Fibroblast of lung (primary cell): ENCODE measurements at regions not wholly inside any gene's neighbourhood (a gene's known extent, or its start where the extent isn't known, plus 50 kb on each side); places are given as distances from the start of the nearest gene placed in this dataset.

Experiments used
- DNase-seq, 2 donors: peaks; one replicate each; pipeline versions ENCODE4 v3.0.0 to v3.0.0-alpha.2; 2010; ENCODE audit warnings: low read depth in 2 of 2
- H2AFZ ChIP-seq: 2 replicates; pipeline ENCODE4 v1.5.1; 2012; ENCODE audit warnings: low read length, control low read depth, inconsistent platforms
- H3K27ac ChIP-seq: 2 replicates; pipeline ENCODE4 v1.5.1; 2011; ENCODE audit warnings: low read length, control low read depth; ENCODE audit not compliant: insufficient read depth
- H3K27me3 ChIP-seq: 2 replicates; pipeline ENCODE4 v1.5.1; 2011; ENCODE audit warnings: mild to moderate bottlenecking, low read length; ENCODE audit not compliant: control insufficient read depth, insufficient read depth
- H3K36me3 ChIP-seq: 2 replicates; pipeline ENCODE4 v1.5.1; 2011; ENCODE audit warnings: low read length; ENCODE audit not compliant: control insufficient read depth, insufficient read depth
- H3K4me1 ChIP-seq: 2 replicates; pipeline ENCODE4 v1.5.1; 2011; ENCODE audit warnings: low read length; ENCODE audit not compliant: control insufficient read depth, insufficient read depth; ENCODE audit errors: extremely low read depth
- H3K4me2 ChIP-seq: 2 replicates; pipeline ENCODE4 v1.5.1; 2011; ENCODE audit warnings: low read length, control low read depth; ENCODE audit not compliant: insufficient read depth; ENCODE audit errors: extremely low read depth
- H3K4me3 ChIP-seq, 4 experiments: fragments of 200-600 bp in 1 of 4; sonication (generic) in 1 of 4; replicated peaks in 1 of 4; 2 replicates each; pipeline ENCODE4 v1.5.1; 2011 to 2016; ENCODE audit warnings: low read length in 4 of 4, low read depth in 3 of 4, mild to moderate bottlenecking in 3 of 4, control low read depth in 2 of 4, inconsistent platforms in 1 of 4, mixed read lengths in 1 of 4; ENCODE audit not compliant: insufficient read depth in 1 of 4; ENCODE audit errors: control extremely low read depth in 1 of 4
- H3K79me2 ChIP-seq: 2 replicates; pipeline ENCODE4 v1.5.1; 2012; ENCODE audit warnings: mild to moderate bottlenecking, low read length, inconsistent platforms; ENCODE audit not compliant: control insufficient read depth, insufficient read depth
- H3K9ac ChIP-seq: 2 replicates; pipeline ENCODE4 v1.5.1; 2011; ENCODE audit warnings: mild to moderate bottlenecking, low read length, control low read depth; ENCODE audit not compliant: insufficient read depth
- H3K9me3 ChIP-seq: 2 replicates; pipeline ENCODE4 v1.5.1; 2012; ENCODE audit warnings: low read depth, low read length; ENCODE audit not compliant: control insufficient read depth, insufficient read depth
- H4K20me1 ChIP-seq: 2 replicates; pipeline ENCODE4 v1.5.1; 2011; ENCODE audit warnings: low read length; ENCODE audit not compliant: control insufficient read depth, insufficient read depth; ENCODE audit errors: extremely low read depth
- CTCF ChIP-seq, 2 donors: IDR thresholded peaks in 1 of 2; conservative IDR thresholded peaks in 1 of 2; 1 replicate in 1 of 2; 2 replicates in 1 of 2; pipeline ENCODE4 v1.5.1; 2011 to 2012; ENCODE audit warnings: low read length in 2 of 2, control low read depth in 1 of 2, inconsistent platforms in 1 of 2, low read depth in 1 of 2, mild to moderate bottlenecking in 1 of 2
- EZH2 ChIP-seq: IDR thresholded peaks from 2 replicates; pipeline ENCODE4 v1.5.1; 2012; ENCODE audit warnings: low read length, control low read depth, mild to moderate bottlenecking; ENCODE audit errors: missing control alignments

GRCh38 chr16:35685085-35685484 lies 2225.7 kb downstream of the TP53TG3F start:
- Histone ChIP-seq H4K20me1 (no peaks in the 10 kb centered on the region), H3K27me3 (no peaks in the 10 kb centered on the region), H3K36me3 (no peaks in the 10 kb centered on the region), H3K4me1 (no peaks in the 10 kb centered on the region), H3K79me2 (no peaks in the 10 kb centered on the region), H3K4me3 (no peak overlapping the region), H2AFZ (no peak overlapping the region), H3K27ac (no peak overlapping the region), H3K9me3 (no peaks in the 10 kb centered on the region), H3K9ac (no peak overlapping the region), H3K4me2 (no peak overlapping the region)
- TF ChIP-seq EZH2 (no peak), CTCF (conservative IDR thresholded peaks at IDR 0.05 in 1 of 2, IDR thresholded peaks at IDR 0.05 in 1 of 2; ENCODE audit: low read depth in 1 of 2, low read length in 2 of 2) (no peak)
- no peak for DNase-seq

- H3K9ac ChIP-seq: no peak overlapping the region
- no peaks in the 10 kb centered on the region for H3K79me2 ChIP-seq
- no peak overlapping the region for H3K4me3 ChIP-seq
- no peaks in the 10 kb centered on the region for H3K4me1 ChIP-seq
- no peaks in the 10 kb centered on the region for H3K36me3 ChIP-seq
- no peak overlapping the region for H3K4me2 ChIP-seq
- H3K9me3 ChIP-seq: no peaks in the 10 kb centered on the region
- H3K27ac ChIP-seq: no peak overlapping the region
- DNase-seq: no peak
- H3K27me3 ChIP-seq: no peaks in the 10 kb centered on the region
- no peak for TF ChIP-seq EZH2
- H2AFZ ChIP-seq: no peak overlapping the region
- no peaks in the 10 kb centered on the region for H4K20me1 ChIP-seq
These were observed 2227.2 kb downstream of the TP53TG3F start for GRCh38 chr16:35686595-35686994.

GRCh38 chr16:35687071-35687470 lies 2227.7 kb downstream of the TP53TG3F start:
- Histone ChIP-seq H3K4me2 (no peak overlapping the region), H3K4me3 (no peak overlapping the region), H3K27ac (no peak overlapping the region), H3K27me3 (no peaks in the 10 kb centered on the region), H3K9ac (no peak overlapping the region), H3K4me1 (no peaks in the 10 kb centered on the region), H3K9me3 (no peaks in the 10 kb centered on the region), H4K20me1 (no peaks in the 10 kb centered on the region), H3K79me2 (no peaks in the 10 kb centered on the region), H2AFZ (no peak overlapping the region), H3K36me3 (no peaks in the 10 kb centered on the region)
- no peak for TF ChIP-seq CTCF (conservative IDR thresholded peaks at IDR 0.05 in 1 of 2, IDR thresholded peaks at IDR 0.05 in 1 of 2; ENCODE audit: low read depth in 1 of 2, low read length in 2 of 2)
- TF ChIP-seq EZH2: no peak
- no peak for DNase-seq
